GM11168 (cell line): ENCODE measurements at regions not wholly inside any gene's neighbourhood (a gene's known extent, or its start where the extent isn't known, plus 50 kb on each side); places are given as distances from the start of the nearest gene placed in this dataset.
"Not testable (repeated sequence)": the region's sequence is repeated elsewhere in the genome, so short reads cannot be mapped to it uniquely, and the experiment has no call there.

Experiments
- in situ Hi-C: fragments of 300-500 bp; cut with MboI; formaldehyde crosslinking; loops from one replicate; pipeline ENCODE4 v1.12.0; 2022; ENCODE audit warnings: low sequenced_read_pairs; ENCODE audit not compliant: unreplicated experiment

DNA sequence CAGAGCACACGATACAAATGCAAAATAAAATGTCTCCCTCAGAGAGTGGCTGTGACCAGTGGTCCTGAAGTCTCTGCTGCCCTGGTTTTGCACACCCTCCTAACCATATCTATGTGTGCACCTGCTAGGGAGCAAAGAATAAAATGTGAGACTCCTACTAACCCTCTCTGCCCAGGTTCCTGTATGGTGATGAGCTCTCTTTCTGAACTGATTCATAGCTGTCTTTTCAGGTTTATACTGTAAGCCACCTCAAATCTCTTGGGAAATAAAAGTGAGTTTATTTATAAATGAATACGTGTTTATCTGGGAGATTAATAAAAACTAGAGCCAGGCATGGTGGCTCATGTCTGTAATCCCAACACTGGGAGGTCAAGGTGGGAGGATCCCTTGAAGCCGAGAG, 126.0 kb upstream of the RBPJ start:
- in situ Hi-C loops, result no loop called here

- in situ Hi-C loops, result no loop called here
Observed at GRCh38 chr4:26196567-26196966, 124.2 kb upstream of the RBPJ start.

DNA sequence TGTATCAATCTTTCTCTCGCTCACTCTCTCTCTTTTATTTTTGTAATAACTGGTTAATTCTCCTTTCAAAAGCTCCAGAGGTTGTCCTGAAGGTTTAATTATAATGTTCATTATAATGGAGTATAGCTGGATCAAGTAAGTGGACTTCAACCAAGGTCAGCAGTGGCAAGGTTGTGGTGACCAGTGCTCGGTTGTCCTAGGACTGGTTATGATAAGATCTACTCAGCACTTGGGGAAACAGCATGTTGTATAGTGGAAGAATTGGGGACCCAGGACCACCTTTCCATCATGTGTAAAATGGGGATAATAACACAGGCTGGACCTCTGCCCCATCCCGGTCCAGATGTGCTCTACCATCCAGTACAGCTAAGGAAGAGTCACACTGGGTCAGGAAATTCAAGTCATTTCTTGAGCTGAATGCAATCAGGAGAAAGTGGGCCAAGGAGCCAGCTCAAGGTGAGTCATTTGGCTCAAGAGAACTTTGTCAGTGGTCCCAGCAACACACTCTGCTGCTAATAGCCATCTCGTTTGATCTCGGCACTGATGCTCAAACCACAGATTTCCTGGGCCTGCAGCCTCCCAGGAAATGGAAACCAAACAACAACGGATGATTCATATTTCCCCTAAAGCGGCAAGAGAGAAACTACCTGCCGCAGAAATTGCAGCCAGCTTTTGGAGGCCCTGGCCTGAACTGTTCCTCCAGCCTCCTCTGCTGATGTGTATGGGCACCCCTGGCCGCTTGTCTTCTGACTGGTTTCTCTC, 123.6 kb upstream of the RBPJ start:
- in situ Hi-C loops, result no loop called here

DNA sequence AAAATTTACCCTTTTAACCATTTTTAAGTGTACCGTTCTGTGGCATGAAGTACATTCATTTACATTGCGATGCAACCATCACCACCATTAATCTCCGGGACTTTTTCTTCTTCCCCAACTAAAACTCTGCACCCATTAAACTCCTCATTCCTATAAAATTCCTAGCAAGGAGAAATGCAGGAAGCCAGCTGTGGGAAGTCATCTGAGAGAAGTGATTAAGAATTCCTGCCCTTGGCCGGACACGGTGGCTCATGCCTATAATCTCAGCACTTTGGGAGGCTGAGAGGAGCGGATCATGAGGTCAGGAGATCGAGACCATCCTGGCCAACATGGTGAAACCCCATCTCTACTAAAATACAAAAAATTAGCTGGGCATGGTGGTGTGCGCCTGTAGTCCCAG, 121.9 kb upstream of the RBPJ start:
- in situ Hi-C loops, result not testable (repeated sequence)

- in situ Hi-C loops, result no loop called here
Observed at GRCh38 chr4:26199596-26199995, 121.2 kb upstream of the RBPJ start.

DNA sequence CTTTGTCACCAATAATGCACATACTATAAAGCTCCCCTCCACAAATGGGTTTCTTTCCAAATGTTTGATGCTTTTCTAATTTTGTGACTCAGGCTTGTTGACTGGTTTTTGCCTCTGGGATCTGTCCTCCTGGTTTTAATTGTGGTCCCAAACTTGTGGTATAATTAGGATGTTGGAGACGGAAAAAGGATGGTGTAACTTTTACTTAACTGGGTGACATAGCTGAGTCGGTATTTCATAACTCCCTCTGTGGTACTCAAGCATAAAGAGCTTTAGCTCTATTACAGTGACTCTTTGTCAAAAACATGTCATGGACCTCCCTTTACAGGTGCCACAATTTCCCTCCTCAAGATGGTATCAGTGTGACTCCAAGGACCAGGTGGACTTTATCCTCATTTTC, 119.7 kb upstream of the RBPJ start:
- in situ Hi-C loops, result no loop called here

DNA sequence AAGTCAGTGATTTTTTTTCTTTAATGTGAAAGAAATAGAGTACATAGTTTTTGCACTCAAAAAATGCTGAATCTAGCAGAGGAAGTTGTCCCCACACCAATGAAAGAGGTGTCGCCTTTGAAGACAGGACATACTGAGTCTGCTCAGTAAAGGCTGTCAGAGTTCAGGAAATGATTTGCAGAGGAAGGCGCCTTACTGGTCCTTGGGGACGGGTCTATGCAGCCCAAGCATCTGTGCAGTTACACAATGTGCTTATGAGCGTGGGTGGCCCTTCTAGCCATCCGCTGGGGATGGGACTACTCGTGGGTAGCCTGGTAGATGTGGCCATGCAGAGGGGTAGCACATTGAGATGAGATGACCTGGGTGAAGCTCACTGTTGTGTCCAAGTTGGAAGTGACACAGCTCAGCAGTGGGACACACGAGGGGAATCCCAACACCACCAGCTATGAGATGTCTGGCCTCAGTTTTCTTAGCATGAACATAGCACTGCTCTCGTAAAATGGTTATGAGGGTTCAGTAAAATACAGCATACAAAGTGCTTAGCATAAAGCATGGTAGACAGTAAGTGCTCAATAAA, 116.5 kb upstream of the RBPJ start:
- in situ Hi-C loops, result no loop called here

DNA sequence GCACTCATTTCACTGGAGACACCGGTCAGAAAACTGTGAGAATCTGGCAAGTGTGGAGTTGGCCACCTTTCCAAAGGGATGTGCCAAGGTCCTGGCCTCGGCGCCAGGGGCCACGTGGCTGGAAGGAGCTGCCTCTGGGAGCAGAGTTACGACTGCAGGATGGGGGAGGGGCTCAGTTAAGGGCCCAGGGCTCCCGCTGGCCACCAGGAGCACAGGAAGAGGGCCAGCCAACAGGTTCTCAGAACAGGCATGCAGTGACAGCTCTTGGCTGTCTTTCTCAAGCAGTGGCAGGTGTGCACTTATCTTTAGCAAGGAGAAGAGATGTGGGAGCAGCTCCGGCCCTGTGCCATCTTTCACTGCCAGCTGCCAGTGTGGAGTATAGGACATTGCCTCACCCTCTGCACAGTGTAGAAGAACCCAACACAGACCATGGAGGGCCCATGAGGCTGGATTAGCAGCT, 115.9 kb upstream of the RBPJ start:
- in situ Hi-C loops, result no loop called here

- in situ Hi-C loops, result no loop called here
Observed at GRCh38 chr4:26206339-26206738, 114.5 kb upstream of the RBPJ start.

- in situ Hi-C loops, result no loop called here
Observed at GRCh38 chr4:26206999-26207398, 113.8 kb upstream of the RBPJ start.

DNA sequence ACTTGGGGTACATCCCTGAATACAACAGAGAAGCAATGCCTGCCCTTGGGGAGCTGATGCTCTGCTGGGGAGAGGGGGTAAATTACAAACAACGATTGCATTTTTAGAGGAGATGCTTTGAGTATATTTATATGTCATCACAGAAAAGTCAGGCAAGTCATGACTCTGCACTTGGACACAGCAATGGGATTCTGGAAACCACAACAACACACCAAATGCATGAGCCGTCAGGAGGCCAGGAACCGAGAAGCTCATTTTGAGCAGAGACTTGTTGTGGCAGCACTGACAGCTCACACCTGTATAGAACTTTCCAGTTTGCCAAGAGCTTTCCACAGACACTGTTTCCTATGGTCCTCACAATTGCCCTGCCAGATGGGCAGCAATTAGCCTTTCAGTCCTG, 113.2 kb upstream of the RBPJ start:
- in situ Hi-C loops, result no loop called here

- in situ Hi-C loops, result no loop called here
Observed at GRCh38 chr4:26208237-26208994, 112.4 kb upstream of the RBPJ start.

GRCh38 chr4:26209378-26209777, 111.4 kb upstream of the RBPJ start:
- in situ Hi-C loops, result not testable (repeated sequence)

GRCh38 chr4:26212528-26212927, 108.3 kb upstream of the RBPJ start:
- in situ Hi-C loops, result no loop called here

DNA sequence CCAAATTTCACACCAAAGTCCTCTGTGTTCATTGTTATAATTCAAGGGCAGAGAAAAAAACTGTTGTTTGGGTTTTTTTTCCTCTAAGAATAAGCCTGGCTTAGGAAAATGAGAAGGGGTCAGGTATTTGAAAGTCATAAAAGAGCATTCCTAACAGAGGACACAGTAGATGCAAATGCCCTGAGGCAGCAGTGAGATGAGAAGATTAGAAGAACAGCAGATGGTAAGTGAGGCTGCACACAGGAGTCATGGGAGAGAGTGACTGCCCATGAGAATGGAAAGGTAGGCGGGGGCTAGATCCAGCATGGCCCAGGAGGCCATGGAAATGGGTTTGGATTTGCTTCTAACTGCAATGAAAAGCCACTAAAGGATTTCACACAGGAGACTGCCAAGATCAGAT, 107.5 kb upstream of the RBPJ start:
- in situ Hi-C loops, result no loop called here

GRCh38 chr4:26214994-26215393, 105.8 kb upstream of the RBPJ start:
- in situ Hi-C loops, result no loop called here

DNA sequence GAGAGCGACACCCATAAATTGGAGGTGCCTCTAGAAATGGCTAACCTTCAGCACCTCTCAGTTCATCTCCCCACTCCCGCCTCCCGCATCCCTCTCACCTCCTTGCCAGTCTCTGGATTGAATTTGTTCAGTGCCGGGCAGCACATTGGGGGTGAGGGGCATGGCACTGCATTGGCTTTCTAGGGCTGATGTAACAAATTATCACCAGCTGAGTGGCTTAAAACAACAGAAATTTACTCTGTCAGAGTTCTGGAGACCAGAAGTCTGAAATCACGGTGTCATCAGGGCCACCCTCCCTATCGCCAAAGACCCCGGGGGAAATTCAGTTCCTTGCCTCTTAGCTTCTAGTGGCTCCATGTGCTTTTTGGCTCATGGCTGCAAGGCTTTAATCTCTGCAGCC, 105.1 kb upstream of the RBPJ start:
- in situ Hi-C loops, result no loop called here

DNA sequence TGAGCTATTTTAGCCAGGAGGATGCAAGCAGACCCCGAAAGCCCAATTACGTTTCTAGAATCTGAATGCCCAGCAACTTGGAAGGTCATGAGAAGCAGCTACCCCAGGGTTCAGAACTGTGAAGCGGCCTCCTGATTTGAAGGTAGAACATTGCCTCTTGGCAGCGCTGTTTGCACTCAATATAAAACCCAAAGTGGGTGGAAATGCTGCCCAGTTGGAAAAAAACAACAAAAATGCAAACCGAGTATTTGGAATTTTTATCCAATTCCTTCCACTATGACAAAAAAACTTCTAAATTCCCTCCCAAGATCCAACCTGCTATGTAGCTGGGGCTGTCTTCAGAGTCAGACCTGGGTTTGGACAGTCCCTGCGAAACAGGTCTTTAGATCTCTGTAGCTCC, 103.3 kb upstream of the RBPJ start:
- in situ Hi-C loops, result no loop called here

- in situ Hi-C loops, result no loop called here
Observed at GRCh38 chr4:26217961-26218676, 102.7 kb upstream of the RBPJ start.

GRCh38 chr4:26218677-26219605, 101.9 kb upstream of the RBPJ start:
- in situ Hi-C loops, result no loop called here
